Gastroesophageal sphincter (tissue), 4 donors: ENCODE measurements at regions not wholly inside any gene's neighbourhood (a gene's known extent, or its start where the extent isn't known, plus 50 kb on each side); places are given as distances from the start of the nearest gene placed in this dataset.
"Not testable (repeated sequence)": the region's sequence is repeated elsewhere in the genome, so short reads cannot be mapped to it uniquely, and the experiment has no call there.

Experiments used
- ATAC-seq: fragments of 150-250 bp; one replicate; pipeline ENCODE4 v1.9.1; 2016; ENCODE audit warnings: mild to moderate bottlenecking, moderate library complexity
- H3K27ac ChIP-seq, 4 donors: fragments of 200-600 bp; sonication (generic) in 3 of 4; 1 replicate in 3 of 4; 2 replicates in 1 of 4; pipeline ENCODE4 v1.5.1; 2016 to 2019
- H3K27me3 ChIP-seq: fragments of 200-600 bp; sonication (generic); one replicate; pipeline ENCODE4 v1.5.1; 2019
- H3K36me3 ChIP-seq, 2 donors: fragments of 200-600 bp; sonication (generic); one replicate each; pipeline ENCODE4 v1.5.1; 2019; ENCODE audit warnings: control low read depth in 1 of 2
- H3K4me1 ChIP-seq, 3 donors: fragments of 200-600 bp; sonication (generic); 1 replicate in 2 of 3; 2 replicates in 1 of 3; pipeline ENCODE4 v1.5.1; 2016 to 2019; ENCODE audit warnings: control low read depth in 2 of 3
- H3K4me3 ChIP-seq, 2 donors: fragments of 200-600 bp; sonication (generic); one replicate each; pipeline ENCODE4 v1.5.1; 2019; ENCODE audit warnings: mild to moderate bottlenecking in 1 of 2, moderate library complexity in 1 of 2
- H3K9me3 ChIP-seq, 3 donors: fragments of 200-600 bp; sonication (generic); one replicate each; pipeline ENCODE4 v1.5.1; 2017 to 2019; ENCODE audit warnings: control low read depth in 2 of 3
- CTCF ChIP-seq, 4 experiments: fragments of 200-600 bp in 2 of 4; fragments of 450-650 bp in 2 of 4; sonication (generic) in 1 of 4; IDR thresholded peaks; one replicate each; pipeline ENCODE4 v1.5.1; 2017 to 2019; ENCODE audit warnings: antibody characterized with exemption in 4 of 4, mild to moderate bottlenecking in 2 of 4, moderate library complexity in 2 of 4
- EP300 ChIP-seq: sonication (generic); formaldehyde crosslinking; IDR thresholded peaks from one replicate; pipeline ENCODE4 v1.6.1; 2017; ENCODE audit warnings: antibody characterized with exemption, mild to moderate bottlenecking
- POLR2A ChIP-seq, 2 donors: fragments of 450-650 bp; IDR thresholded peaks; one replicate each; pipeline ENCODE4 v1.6.1; 2017; ENCODE audit warnings: antibody characterized with exemption in 2 of 2, mild to moderate bottlenecking in 2 of 2, moderate library complexity in 1 of 2
- POLR2AphosphoS5 ChIP-seq: sonication (generic); formaldehyde crosslinking; IDR thresholded peaks from one replicate; pipeline ENCODE4 v1.6.1; 2017; ENCODE audit warnings: antibody characterized with exemption
- WGBS, 2 donors: methylation state at CpG; one replicate each; pipeline ENCODE4 v1.1.5; 2018; ENCODE audit warnings: low coverage in 1 of 2; 5-methylcytosine and 5-hydroxymethylcytosine counted together

GRCh38 chrX:35362866-35363265 is 420.3 kb downstream of the FAM47B start:
- no peak for ATAC-seq
- WGBS, 2 donors, result 79 to 84% methylated on average over 2 to 3 of the region's 4 CpGs
- TF ChIP-seq POLR2AphosphoS5, result no peak
- no peak for TF ChIP-seq POLR2A (IDR thresholded peaks at IDR 0.05)
- no peak for TF ChIP-seq CTCF (IDR thresholded peaks at IDR 0.05)
- TF ChIP-seq EP300, result no peak
- Histone ChIP-seq H3K27me3 (no peaks in the 10 kb centered on the region), H3K36me3 (no peaks in the 10 kb centered on the region), H3K4me1 (no peaks in the 10 kb centered on the region), H3K9me3 (no peaks in the 10 kb centered on the region), H3K4me3 (no peak overlapping the region), H3K27ac (no peak overlapping the region)

GRCh38 chrX:35374116-35374515 is 424.0 kb upstream of the MAGEB16 start:
- Histone ChIP-seq H3K4me1 (no peaks in the 10 kb centered on the region), H3K27ac (no peak overlapping the region), H3K9me3 (no peaks in the 10 kb centered on the region), H3K4me3 (no peak overlapping the region), H3K27me3 (no peaks in the 10 kb centered on the region), H3K36me3 (no peaks in the 10 kb centered on the region)
- ATAC-seq, result no peak
- TF ChIP-seq CTCF (IDR thresholded peaks at IDR 0.05), result no peak
- no peak for TF ChIP-seq POLR2A (IDR thresholded peaks at IDR 0.05)
- TF ChIP-seq EP300, result no peak
- TF ChIP-seq POLR2AphosphoS5, result no peak
- WGBS, 2 donors, result 50 to 56% methylated on average over 1 of the region's 1 CpG

- no peak overlapping the region for H3K27ac ChIP-seq
- H3K36me3 ChIP-seq, result no peaks in the 10 kb centered on the region
- TF ChIP-seq CTCF (IDR thresholded peaks at IDR 0.05) (peak in 1 of 4 experiments; percentile 46), EP300 (no peak)
- H3K9me3 ChIP-seq, result no peaks in the 10 kb centered on the region
- H3K27me3 ChIP-seq, result no peaks in the 10 kb centered on the region
- H3K4me3 ChIP-seq, result no peak overlapping the region
- H3K4me1 ChIP-seq, result no peaks in the 10 kb centered on the region
- no peak for ATAC-seq
- WGBS, 2 donors, result 40 to 70% methylated on average over 1 to 2 of the region's 6 CpGs
Measured at GRCh38 chrX:35380808-35381700, 417.1 kb upstream of the MAGEB16 start.

GRCh38 chrX:35381709-35382108 is 416.4 kb upstream of the MAGEB16 start:
- 73% methylated on average over 3 of the region's 3 CpGs; no CpG with 5 or more reads in 1 of the 2 donors for WGBS, 2 donors
- H3K36me3 ChIP-seq, result not testable (repeated sequence)

GRCh38 chrX:35382966-35383365 is 415.2 kb upstream of the MAGEB16 start:
- peak; percentile 7 for ATAC-seq
- H3K4me3 ChIP-seq, result no peak overlapping the region
- no peaks in the 10 kb centered on the region for H3K27me3 ChIP-seq
- H3K4me1 ChIP-seq, result no peaks in the 10 kb centered on the region
- H3K27ac ChIP-seq, result no peak overlapping the region
- H3K9me3 ChIP-seq, result no peaks in the 10 kb centered on the region
- 33% methylated on average over 1 of the region's 4 CpGs; no CpG with 5 or more reads in 1 of the 2 donors for WGBS, 2 donors
- TF ChIP-seq CTCF (IDR thresholded peaks at IDR 0.05), result no peak
- no peak for TF ChIP-seq POLR2A (IDR thresholded peaks at IDR 0.05)
- no peak for TF ChIP-seq POLR2AphosphoS5
- TF ChIP-seq EP300, result no peak
- no peaks in the 10 kb centered on the region for H3K36me3 ChIP-seq

More at GRCh38 chrX:35381709-35382108, 416.4 kb upstream of the MAGEB16 start:
- H3K4me1 ChIP-seq, H3K9me3 ChIP-seq, ATAC-seq, H3K4me3 ChIP-seq, H3K27ac ChIP-seq, H3K27me3 ChIP-seq: not testable (repeated sequence)
